Stimulated activated CD4-positive, alpha-beta T cell treated with anti-CD3 and anti-CD28 coated beads, Interleukin-4, amount 100 ng/mL, for 4 hours (primary cell): ENCODE measurements at regions not wholly inside any gene's neighbourhood (a gene's known extent, or its start where the extent isn't known, plus 50 kb on each side); places are given as distances from the start of the nearest gene placed in this dataset.

Experiments used
- DNase-seq, 2 experiments: peaks; one replicate each; pipeline ENCODE4 v3.0.0-alpha.2; 2020

GRCh38 chr2:39538718-39539117 lies 101.6 kb upstream of the MAP4K3 start:
- no peak for DNase-seq

DNA sequence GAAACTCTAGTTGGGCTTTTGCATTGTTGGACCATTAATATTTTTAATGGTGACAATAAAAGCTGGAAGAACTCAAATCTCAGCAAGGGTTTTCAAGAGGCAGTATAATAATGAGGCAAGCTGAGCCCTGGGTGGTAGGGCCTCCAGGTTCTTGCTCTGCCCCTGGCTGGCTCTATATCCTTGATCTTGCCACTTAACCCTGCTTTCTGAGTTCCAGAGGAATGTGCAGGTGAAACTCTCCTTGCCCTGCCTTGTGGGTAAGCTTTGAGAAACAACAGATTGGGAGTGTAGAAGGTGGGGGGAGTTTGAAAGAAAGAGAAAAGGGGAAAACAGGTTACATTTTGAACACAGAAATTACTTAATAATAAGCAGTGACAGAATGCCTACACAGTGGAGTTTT lies 103.3 kb upstream of the MAP4K3 start:
- DNase-seq = no peak

DNA sequence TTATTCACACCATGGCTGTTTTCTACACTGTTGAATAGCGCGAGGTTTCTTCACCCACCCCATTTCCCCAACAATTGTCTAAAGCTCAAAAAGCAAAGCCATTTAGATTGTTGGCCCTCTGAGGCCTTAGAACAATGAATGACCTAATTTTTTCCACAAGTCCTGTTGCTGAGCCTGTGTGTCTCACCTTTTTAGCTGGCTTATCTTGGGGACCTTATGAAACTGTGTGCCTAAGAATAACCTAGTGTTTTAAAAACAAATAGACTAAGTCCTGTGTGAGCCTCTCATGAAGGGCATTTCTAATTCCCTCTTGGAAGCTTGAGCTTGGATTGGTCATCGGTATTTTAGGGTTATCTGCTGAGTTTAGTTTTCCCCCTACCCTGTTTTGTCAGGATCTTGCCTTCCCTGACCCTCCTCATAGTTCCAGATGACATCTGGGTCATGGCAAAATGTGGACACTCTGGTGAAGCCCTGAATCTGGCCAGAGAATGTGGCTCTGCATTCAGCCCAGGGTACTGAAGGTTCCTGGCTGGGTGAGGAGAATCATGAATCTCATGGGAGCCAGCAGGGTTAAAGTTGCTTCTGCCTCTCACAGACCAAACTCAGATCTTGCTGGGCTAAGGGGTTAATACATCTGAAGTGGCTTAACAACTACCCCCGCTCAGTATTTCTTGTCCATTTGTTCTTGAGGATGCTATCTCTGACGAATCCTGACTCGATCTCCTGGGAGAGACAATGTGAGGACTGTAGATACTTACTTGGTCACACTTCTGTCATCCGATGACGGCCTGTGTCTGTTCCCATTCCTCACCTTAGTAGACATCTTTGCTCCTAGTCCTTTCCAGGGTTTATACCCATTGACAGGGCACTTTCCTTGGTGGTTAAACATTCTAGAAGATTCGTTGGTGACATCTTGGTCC lies 104.2 kb upstream of the MAP4K3 start:
- DNase-seq = no peak

GRCh38 chr2:39542523-39542922 lies 105.4 kb upstream of the MAP4K3 start:
- no peak for DNase-seq

GRCh38 chr2:39545957-39546356 lies 108.9 kb upstream of the MAP4K3 start:
- no peak for DNase-seq

- no peak for DNase-seq
Observed at GRCh38 chr2:39546409-39546808, 109.3 kb upstream of the MAP4K3 start.

DNA sequence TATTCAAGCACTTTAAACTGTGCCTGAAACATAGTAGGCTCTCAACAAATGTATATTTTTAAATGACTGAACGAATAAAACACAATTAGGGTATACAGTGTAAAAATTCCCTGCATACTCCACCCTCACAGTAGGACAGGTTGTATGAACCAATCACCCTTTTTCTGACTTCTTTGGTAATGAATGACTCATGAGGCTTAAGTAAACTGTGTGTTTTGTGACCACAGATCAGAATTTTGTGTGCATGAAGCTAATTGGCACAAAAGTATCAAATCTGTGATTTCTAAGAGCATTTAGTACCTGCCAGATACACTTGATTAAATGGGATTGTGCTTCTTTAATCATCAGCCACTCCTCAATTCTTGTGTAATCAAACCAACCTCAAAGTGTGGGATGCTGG lies 109.9 kb upstream of the MAP4K3 start:
- no peak for DNase-seq

DNA sequence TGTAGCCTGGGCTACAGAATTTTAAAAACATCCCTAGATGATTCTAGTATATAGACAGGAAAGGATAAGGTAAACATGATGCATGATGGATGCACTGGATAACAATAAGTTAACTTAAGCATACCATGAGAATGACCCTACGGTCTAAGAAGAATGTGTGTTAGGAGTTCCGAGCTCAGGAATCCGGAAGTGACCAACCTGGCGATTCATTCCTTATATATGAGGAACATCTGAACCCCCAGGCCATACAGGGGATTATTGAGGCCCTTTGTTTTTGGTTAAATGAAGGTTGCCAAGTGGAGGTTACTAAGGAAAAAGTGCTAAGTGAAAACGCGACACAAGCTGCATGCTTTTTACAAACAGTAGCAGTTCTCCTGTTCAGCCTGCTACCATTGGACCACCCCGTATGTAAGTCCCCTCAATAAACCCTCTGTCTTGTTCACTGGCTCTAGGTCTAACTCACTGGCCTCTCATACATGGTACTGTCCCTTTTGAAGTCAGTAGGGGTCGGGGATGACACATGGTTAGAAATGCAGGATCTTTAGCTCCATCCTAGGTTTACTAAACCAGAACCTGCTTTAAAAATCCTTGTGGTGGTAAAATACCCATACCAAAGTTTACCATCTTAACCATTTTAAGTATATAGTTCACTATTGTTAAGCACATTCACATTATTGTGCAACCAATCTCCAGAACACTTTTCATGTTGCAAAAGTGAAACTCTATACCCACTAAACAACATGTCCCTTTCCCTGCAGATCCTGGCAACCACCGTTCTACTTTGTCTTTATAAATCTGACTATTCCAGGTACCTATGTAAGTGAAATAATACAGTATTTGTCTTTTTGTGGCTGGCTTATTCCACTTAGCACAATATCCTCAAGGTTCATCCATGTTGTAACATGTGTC lies 111.0 kb upstream of the MAP4K3 start:
- DNase-seq = no peak

DNA sequence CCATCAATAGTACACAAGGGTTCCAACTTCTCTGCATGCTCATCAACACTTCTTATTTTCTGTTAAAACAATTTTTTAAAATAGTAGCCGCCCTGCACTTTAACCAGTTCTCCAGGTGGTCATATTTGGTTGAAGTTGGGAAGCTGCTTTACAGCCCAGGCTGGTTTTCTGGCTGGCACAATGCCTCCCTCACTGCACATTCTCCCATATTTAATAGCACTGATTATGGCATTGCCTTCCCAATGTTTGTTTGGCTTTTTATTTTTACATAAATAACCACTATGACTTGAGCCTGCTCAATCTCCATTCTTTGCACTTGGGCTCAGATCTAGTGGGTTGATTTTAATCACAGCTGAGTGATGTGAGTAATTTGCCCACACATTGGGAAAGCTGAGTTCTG lies 111.9 kb upstream of the MAP4K3 start:
- no peak for DNase-seq

DNA sequence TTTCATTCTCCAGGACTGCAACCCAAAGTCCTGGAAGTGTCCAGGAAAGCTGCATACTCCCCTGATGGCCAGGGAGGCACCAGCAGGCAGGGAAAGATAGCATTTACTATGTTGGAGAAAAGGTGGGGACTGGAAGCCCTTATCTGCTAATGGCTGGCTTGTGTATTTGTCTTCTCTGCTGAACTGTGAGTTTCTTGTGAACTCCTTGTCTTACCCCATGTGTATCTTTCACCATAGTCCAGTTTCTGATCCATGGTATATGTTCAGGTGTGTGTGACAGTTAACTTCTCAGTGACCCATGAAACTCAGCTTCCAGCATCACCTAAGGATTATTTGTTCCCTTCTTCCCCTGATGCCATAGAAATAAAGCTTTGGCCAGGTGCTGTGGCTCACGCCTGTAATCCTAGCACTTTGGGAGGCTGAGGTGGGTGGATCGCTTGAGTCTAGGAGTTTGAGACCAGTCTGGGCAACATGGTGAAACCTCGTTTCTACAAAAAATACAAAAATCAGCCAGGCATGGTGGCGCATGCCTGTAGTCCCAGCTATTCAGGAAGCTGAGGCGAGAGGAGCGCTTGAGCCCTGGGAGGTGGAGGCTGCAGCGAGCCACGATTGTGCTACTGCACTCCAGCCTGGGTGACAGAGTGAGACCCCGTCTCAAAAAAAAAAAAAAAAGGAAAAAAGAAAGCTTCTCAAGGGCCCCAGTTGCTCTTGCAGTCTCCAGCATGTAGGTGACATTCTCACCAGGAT lies 112.8 kb upstream of the MAP4K3 start:
- no peak for DNase-seq

DNA sequence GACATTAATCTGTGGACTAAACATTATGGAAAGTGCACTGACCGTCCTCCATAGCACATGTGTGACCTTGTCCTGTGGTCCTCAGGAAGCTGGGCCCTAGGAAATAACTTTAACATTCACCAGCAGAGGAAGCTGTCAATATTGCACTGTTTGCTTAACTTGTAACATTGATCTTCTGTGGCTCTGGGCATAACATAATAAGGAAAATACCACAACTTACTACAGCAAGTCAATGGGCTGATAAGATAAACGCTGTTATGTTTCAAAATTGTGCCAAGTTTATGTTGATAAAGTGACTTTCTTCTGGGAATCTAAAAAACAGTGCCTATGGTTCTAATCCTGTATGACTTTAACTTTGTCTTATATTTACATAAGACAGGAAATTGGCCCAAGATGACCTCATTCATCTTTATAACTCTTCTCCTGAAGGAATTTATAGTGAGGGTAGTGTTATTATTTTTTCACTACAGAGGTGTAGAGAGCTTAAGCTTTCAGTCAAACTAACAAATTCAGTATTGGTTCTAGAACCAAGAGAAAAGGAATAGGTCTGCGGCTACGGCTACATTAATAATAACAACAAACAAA lies 113.7 kb upstream of the MAP4K3 start:
- no peak for DNase-seq

- DNase-seq = no peak
Observed at GRCh38 chr2:39558906-39559305, 106.8 kb upstream of the TMEM178A start.

- no peak for DNase-seq
Observed at GRCh38 chr2:39563572-39563971, 102.1 kb upstream of the TMEM178A start.

GRCh38 chr2:39567507-39567906 lies 98.2 kb upstream of the TMEM178A start:
- no peak for DNase-seq

GRCh38 chr2:39568116-39568515 lies 97.6 kb upstream of the TMEM178A start:
- DNase-seq = no peak

GRCh38 chr2:39568561-39569006 lies 97.1 kb upstream of the TMEM178A start:
- no peak for DNase-seq

DNA sequence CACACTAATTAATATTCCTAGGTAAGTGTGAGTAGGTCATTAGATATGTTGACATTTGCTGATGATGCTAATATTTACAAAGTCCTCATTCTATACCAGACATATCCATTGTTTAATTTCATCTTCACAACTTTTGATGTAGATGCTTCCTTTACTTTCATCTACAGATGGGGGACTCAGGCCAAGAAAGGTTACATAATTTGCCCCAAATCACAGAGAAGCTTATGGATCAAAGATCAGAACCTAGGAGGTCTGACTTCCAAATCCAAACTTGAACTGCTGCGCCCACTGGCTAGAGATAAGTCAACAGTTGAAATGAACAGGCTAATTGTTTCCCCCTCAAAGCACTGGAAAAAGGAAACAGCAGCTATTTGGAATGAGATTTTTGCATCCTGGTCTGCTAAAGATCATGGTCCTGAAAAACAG lies 95.6 kb upstream of the TMEM178A start:
- DNase-seq = no peak

DNA sequence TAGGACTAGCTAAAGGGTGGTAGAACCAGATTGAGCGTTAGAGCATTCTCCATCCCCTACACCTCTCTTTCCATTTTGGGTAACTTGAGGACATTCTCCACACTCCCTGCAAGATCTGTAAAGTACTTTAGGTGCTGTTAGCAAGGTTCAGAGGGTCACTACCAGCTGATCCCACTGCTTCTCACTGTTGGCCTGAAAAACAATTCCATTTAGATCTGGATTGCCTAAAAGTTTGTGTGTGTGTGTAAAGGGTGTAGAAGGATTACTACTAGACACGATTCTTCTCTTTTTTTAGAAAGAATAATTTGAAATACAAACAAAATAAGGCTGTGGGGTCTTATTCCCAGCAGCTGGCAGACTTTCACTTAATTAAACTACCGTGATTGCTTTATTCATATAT lies 95.1 kb upstream of the TMEM178A start:
- no peak for DNase-seq

- no peak for DNase-seq
Observed at GRCh38 chr2:39571111-39571731, 94.5 kb upstream of the TMEM178A start.

GRCh38 chr2:39573276-39573675 lies 92.4 kb upstream of the TMEM178A start:
- DNase-seq = no peak

DNA sequence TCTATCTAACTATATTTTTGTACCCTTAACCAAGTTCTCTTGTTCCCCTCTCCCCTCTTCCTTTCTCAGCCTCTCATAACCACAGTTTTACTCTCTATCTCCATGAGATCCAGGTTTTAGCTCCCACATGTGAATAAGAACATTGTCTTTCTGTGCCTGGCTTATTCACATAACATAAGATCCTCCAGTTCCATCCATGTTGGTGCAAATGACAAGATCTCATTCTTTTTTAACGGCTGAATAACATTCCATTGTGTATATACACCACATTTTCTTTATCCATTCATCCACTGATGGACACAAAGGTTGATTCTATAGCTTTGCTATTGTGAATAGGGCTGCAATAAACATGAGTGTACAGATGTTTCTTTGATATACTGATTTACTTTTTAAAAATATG lies 83.9 kb upstream of the TMEM178A start:
- DNase-seq = no peak

DNA sequence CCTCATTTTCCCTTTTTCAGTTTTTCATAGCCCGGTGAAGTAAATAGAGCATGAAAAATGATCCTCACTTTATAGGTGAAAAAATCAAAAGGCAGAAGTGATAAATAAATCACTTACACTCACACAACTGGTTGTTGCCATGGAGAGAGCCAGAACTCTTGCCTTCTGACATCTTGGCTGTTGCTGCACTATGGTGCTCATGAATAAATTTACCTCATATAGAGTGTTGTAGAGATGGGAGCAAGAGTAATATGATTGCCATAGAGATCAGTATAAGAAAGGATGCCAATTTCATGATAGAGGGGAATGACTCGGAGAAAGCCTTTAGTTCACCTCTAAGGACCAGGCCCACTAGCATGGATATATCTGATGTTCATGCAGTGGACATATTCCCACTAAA lies 82.5 kb upstream of the TMEM178A start:
- no peak for DNase-seq
